ENCODE measurements at regions not wholly inside any gene's neighbourhood (a gene's known extent, or its start where the extent isn't known, plus 50 kb on each side); places are given as distances from the start of the nearest gene placed in this dataset.

DNA sequence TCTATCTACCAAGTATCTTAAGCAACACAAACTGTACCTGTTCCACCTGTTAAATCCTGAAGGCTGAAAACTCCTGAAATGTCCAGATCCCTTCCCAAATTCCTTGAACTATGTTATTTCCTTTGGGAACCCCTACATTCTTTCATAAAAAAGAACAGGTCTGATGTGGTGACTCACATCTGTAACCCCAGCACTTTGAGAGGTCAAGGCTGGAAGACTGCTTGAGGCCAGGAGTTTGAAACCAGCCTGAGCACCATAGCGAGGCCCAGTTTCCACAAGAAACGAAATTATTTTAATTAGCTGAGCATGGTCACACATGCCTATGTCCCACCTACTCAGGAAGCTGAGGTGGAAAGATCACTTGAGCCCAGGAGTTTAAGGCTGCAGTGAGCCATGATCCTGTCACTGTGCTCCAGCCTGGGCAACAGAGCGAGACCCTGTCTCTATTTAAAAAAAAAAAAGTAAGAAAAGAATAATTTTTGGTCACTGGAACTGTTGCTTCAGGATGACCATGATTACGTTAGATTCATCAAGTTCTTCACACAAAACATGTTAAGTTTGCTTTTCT lies 84.3 kb downstream of the PHLDA1 start:
- no peaks in the 10 kb centered on the region for H3K36me3 ChIP-seq (ENCODE audit: low read depth)

GRCh38 chr12:75945581-75945980 lies 86.0 kb downstream of the PHLDA1 start:
- Histone ChIP-seq H3K4me1 (ENCODE audit: insufficient read depth) (peaks cover 26% of the 10 kb centered on the region), H3K79me2 (ENCODE audit: insufficient read depth) (no peaks in the 10 kb centered on the region), H3K9me3 (ENCODE audit: low read depth) (no peaks in the 10 kb centered on the region), H2AFZ (no peak overlapping the region), H3K27me3 (replicated peaks; ENCODE audit: insufficient read depth) (no peaks in the 10 kb centered on the region), H3K27ac (peak overlapping the region; percentile 84; the same call in 1 of the 2 replicates), H4K20me1 (ENCODE audit: insufficient read depth) (no peaks in the 10 kb centered on the region), H3K36me3 (ENCODE audit: low read depth) (no peaks in the 10 kb centered on the region), H3F3A (ENCODE audit: insufficient read depth) (peaks cover 25% of the 10 kb centered on the region), H3K9me2 (ENCODE audit: insufficient read depth) (no peaks in the 10 kb centered on the region), H3K4me3 (no peak overlapping the region), H3K4me2 (ENCODE audit: unreplicated experiment) (no peak overlapping the region), H3K9ac (no peak overlapping the region)
- in situ Hi-C loops (cut with MboI), result no loop called here
- DNase-seq, result no peak
- TF ChIP-seq EZH2 (IDR thresholded peaks at IDR 0.05; ENCODE audit: insufficient read depth, poor library complexity, severe bottlenecking) (no peak), EZH2phosphoT487 (IDR thresholded peaks at IDR 0.05; ENCODE audit: insufficient read depth, low read depth) (no peak)
- 97 to 98% methylated on average over 4 of the region's 4 CpGs for WGBS, 2 experiments (ENCODE audit: low coverage in 1 of 2, low lambda C conversion rate in 2 of 2, missing lambda C conversion rate in 2 of 2)

More for the DNA sequence above, 84.3 kb downstream of the PHLDA1 start:
- in situ Hi-C loops (cut with MboI), result no loop called here
- Histone ChIP-seq H3K9ac (no peak overlapping the region), H3K4me1 (ENCODE audit: insufficient read depth) (peaks cover 37% of the 10 kb centered on the region), H3F3A (ENCODE audit: insufficient read depth) (peaks cover 35% of the 10 kb centered on the region), H3K4me2 (ENCODE audit: unreplicated experiment) (no peak overlapping the region), H2AFZ (no peak overlapping the region), H3K27me3 (replicated peaks; ENCODE audit: insufficient read depth) (no peaks in the 10 kb centered on the region), H3K9me2 (ENCODE audit: insufficient read depth) (no peaks in the 10 kb centered on the region), H3K79me2 (ENCODE audit: insufficient read depth) (no peaks in the 10 kb centered on the region), H4K20me1 (ENCODE audit: insufficient read depth) (no peaks in the 10 kb centered on the region), H3K4me3 (no peak overlapping the region), H3K27ac (no peak overlapping the region), H3K9me3 (ENCODE audit: low read depth) (no peaks in the 10 kb centered on the region)
- DNase-seq, result no peak
- WGBS, 2 experiments (ENCODE audit: low coverage in 1 of 2, low lambda C conversion rate in 2 of 2, missing lambda C conversion rate in 2 of 2), result 86 to 87% methylated on average over 4 of the region's 4 CpGs
- TF ChIP-seq EZH2 (IDR thresholded peaks at IDR 0.05; ENCODE audit: insufficient read depth, poor library complexity, severe bottlenecking) (no peak), EZH2phosphoT487 (IDR thresholded peaks at IDR 0.05; ENCODE audit: insufficient read depth, low read depth) (no peak)

- H3K9ac ChIP-seq, result no peak overlapping the region
Observed at GRCh38 chr12:75944905-75945432, 86.6 kb downstream of the PHLDA1 start.

GRCh38 chr12:75944097-75944904 lies 87.3 kb downstream of the PHLDA1 start:
- Histone ChIP-seq H3K27me3 (replicated peaks; ENCODE audit: insufficient read depth) (no peaks in the 10 kb centered on the region), H2AFZ (peak overlapping the region; percentile 34; the same call in 1 of the 2 replicates), H4K20me1 (ENCODE audit: insufficient read depth) (no peaks in the 10 kb centered on the region), H3K79me2 (ENCODE audit: insufficient read depth) (no peaks in the 10 kb centered on the region), H3K27ac (peak overlapping the region; percentile 84), H3K36me3 (ENCODE audit: low read depth) (no peaks in the 10 kb centered on the region), H3K9ac (peak overlapping the region; percentile 34; the same call in 1 of the 2 replicates), H3K4me1 (ENCODE audit: insufficient read depth) (peaks cover 26% of the 10 kb centered on the region), H3K4me2 (ENCODE audit: unreplicated experiment) (peak overlapping the region; percentile 72), H3K9me2 (ENCODE audit: insufficient read depth) (no peaks in the 10 kb centered on the region), H3K9me3 (ENCODE audit: low read depth) (no peaks in the 10 kb centered on the region), H3K4me3 (peak overlapping the region; percentile 30), H3F3A (ENCODE audit: insufficient read depth) (peaks cover 25% of the 10 kb centered on the region)
- in situ Hi-C loops (cut with MboI), result no loop called here
- peak; percentile 90 for DNase-seq
- 0 to 12% methylated on average over 1 of the region's 1 CpG for WGBS, 2 experiments (ENCODE audit: low coverage in 1 of 2, low lambda C conversion rate in 2 of 2, missing lambda C conversion rate in 2 of 2)
- no peak for TF ChIP-seq EZH2phosphoT487 (IDR thresholded peaks at IDR 0.05; ENCODE audit: insufficient read depth, low read depth)
- no peak for TF ChIP-seq EZH2 (IDR thresholded peaks at IDR 0.05; ENCODE audit: insufficient read depth, poor library complexity, severe bottlenecking)

More at GRCh38 chr12:75944905-75945432, 86.6 kb downstream of the PHLDA1 start:
- Histone ChIP-seq H3K4me2 (ENCODE audit: unreplicated experiment) (peak overlapping the region; percentile 72), H3K27ac (peak overlapping the region; percentile 84), H3K79me2 (ENCODE audit: insufficient read depth) (no peaks in the 10 kb centered on the region), H3K4me1 (ENCODE audit: insufficient read depth) (peaks cover 26% of the 10 kb centered on the region), H3K9me2 (ENCODE audit: insufficient read depth) (no peaks in the 10 kb centered on the region), H3K4me3 (peak overlapping the region; percentile 30; the same call in 1 of the 2 replicates), H3K9me3 (ENCODE audit: low read depth) (no peaks in the 10 kb centered on the region), H3K27me3 (replicated peaks; ENCODE audit: insufficient read depth) (no peaks in the 10 kb centered on the region), H4K20me1 (ENCODE audit: insufficient read depth) (no peaks in the 10 kb centered on the region), H2AFZ (peak overlapping the region; percentile 34; the same call in 1 of the 2 replicates), H3F3A (ENCODE audit: insufficient read depth) (peaks cover 25% of the 10 kb centered on the region), H3K36me3 (ENCODE audit: low read depth) (no peaks in the 10 kb centered on the region)
- 58 to 70% methylated on average over 4 of the region's 4 CpGs for WGBS, 2 experiments (ENCODE audit: low coverage in 1 of 2, low lambda C conversion rate in 2 of 2, missing lambda C conversion rate in 2 of 2)
- in situ Hi-C loops (cut with MboI), result no loop called here
- DNase-seq, result no peak
- TF ChIP-seq EZH2phosphoT487 (IDR thresholded peaks at IDR 0.05; ENCODE audit: insufficient read depth, low read depth) (no peak), EZH2 (IDR thresholded peaks at IDR 0.05; ENCODE audit: insufficient read depth, poor library complexity, severe bottlenecking) (no peak)
